Liver (tissue), 3 donors: ENCODE measurements at regions not wholly inside any gene's neighbourhood (a gene's known extent, or its start where the extent isn't known, plus 50 kb on each side); places are given as distances from the start of the nearest gene placed in this dataset.

ENCODE experiments used
- ATF3 ChIP-seq: IDR thresholded peaks from 2 replicates; pipeline ENCODE4 v1.6.1; 2016; ENCODE audit warnings: antibody characterized with exemption
- FOXA1 ChIP-seq: IDR thresholded peaks from 2 replicates; pipeline ENCODE4 v1.6.1; 2016; ENCODE audit warnings: antibody characterized with exemption
- GABPA ChIP-seq, 2 donors: IDR thresholded peaks in 1 of 2; conservative IDR thresholded peaks in 1 of 2; 2 replicates each; pipeline ENCODE4 v1.6.1; 2016; ENCODE audit warnings: antibody characterized with exemption in 2 of 2, mild to moderate bottlenecking in 1 of 2, moderate library complexity in 1 of 2
- MAX ChIP-seq: IDR thresholded peaks from 2 replicates; pipeline ENCODE4 v1.6.1; 2016; ENCODE audit warnings: antibody characterized with exemption
- NR2F2 ChIP-seq: IDR thresholded peaks from 2 replicates; pipeline ENCODE4 v1.6.1; 2016; ENCODE audit warnings: antibody characterized with exemption
- RAD21 ChIP-seq, 2 donors: IDR thresholded peaks; 2 replicates each; pipeline ENCODE4 v1.6.1; 2016; ENCODE audit warnings: antibody characterized with exemption in 2 of 2, mild to moderate bottlenecking in 2 of 2
- RXRA ChIP-seq, 2 donors: IDR thresholded peaks; 2 replicates each; pipeline ENCODE4 v1.6.1; 2017 to 2018; ENCODE audit warnings: antibody characterized with exemption in 2 of 2, mild to moderate bottlenecking in 1 of 2
- SP1 ChIP-seq: IDR thresholded peaks from 2 replicates; pipeline ENCODE4 v1.6.1; 2018; ENCODE audit warnings: antibody characterized with exemption, mild to moderate bottlenecking
- TAF1 ChIP-seq: conservative IDR thresholded peaks from 2 replicates; pipeline ENCODE4 v1.6.1; 2016; ENCODE audit warnings: antibody characterized with exemption, mild to moderate bottlenecking
- YY1 ChIP-seq: IDR thresholded peaks from 2 replicates; pipeline ENCODE4 v1.6.1; 2016; ENCODE audit warnings: antibody characterized with exemption, mild to moderate bottlenecking
- TF ChIP-seq, protein P1 (sequence below): fragments of 150-350 bp; IDR thresholded peaks from 2 replicates; pipeline ENCODE4 v1.5.1; 2017; ENCODE audit warnings: improper control_type of control experiment, low read depth, low read length; ENCODE audit not compliant: missing input control
- TF ChIP-seq, protein P2 (sequence below): IDR thresholded peaks from 2 replicates; pipeline ENCODE4 v1.6.1; 2016; ENCODE audit warnings: antibody characterized with exemption, mild to moderate bottlenecking
- donor health status: healthy.
- donor health status: healthy.

DNA sequence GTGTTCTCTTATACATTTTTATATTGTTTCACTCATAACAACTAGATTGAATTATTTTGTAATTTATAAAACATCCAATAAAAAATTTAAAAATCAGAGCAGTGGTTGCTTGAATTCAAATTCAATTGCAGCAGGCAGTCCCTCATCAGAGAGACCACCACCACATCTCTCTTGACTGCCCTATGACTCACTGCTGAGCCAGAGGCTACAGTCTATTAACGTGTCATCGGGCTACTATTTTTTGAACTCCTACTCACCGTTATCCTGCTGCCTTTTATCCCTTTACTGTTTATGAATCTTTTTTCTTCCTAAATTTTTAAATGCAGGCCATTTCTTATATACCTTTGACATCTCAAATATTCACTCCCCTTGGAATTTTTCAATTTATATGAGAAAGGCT, 144.7 kb downstream of the BARHL2 start:
- TF ChIP-seq TAF1 (no peak), RXRA (IDR thresholded peaks at IDR 0.05) (no peak), RAD21 (IDR thresholded peaks at IDR 0.05) (no peak), GABPA (IDR thresholded peaks at IDR 0.05 in 1 of 2, conservative IDR thresholded peaks at IDR 0.05 in 1 of 2) (no peak), FOXA1 (no peak), NR2F2 (no peak), MAX (no peak), ATF3 (no peak), SP1 (no peak), YY1 (no peak)
- TF ChIP-seq, protein P1, sequence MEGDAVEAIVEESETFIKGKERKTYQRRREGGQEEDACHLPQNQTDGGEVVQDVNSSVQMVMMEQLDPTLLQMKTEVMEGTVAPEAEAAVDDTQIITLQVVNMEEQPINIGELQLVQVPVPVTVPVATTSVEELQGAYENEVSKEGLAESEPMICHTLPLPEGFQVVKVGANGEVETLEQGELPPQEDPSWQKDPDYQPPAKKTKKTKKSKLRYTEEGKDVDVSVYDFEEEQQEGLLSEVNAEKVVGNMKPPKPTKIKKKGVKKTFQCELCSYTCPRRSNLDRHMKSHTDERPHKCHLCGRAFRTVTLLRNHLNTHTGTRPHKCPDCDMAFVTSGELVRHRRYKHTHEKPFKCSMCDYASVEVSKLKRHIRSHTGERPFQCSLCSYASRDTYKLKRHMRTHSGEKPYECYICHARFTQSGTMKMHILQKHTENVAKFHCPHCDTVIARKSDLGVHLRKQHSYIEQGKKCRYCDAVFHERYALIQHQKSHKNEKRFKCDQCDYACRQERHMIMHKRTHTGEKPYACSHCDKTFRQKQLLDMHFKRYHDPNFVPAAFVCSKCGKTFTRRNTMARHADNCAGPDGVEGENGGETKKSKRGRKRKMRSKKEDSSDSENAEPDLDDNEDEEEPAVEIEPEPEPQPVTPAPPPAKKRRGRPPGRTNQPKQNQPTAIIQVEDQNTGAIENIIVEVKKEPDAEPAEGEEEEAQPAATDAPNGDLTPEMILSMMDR = no peak
- TF ChIP-seq, protein P2, sequence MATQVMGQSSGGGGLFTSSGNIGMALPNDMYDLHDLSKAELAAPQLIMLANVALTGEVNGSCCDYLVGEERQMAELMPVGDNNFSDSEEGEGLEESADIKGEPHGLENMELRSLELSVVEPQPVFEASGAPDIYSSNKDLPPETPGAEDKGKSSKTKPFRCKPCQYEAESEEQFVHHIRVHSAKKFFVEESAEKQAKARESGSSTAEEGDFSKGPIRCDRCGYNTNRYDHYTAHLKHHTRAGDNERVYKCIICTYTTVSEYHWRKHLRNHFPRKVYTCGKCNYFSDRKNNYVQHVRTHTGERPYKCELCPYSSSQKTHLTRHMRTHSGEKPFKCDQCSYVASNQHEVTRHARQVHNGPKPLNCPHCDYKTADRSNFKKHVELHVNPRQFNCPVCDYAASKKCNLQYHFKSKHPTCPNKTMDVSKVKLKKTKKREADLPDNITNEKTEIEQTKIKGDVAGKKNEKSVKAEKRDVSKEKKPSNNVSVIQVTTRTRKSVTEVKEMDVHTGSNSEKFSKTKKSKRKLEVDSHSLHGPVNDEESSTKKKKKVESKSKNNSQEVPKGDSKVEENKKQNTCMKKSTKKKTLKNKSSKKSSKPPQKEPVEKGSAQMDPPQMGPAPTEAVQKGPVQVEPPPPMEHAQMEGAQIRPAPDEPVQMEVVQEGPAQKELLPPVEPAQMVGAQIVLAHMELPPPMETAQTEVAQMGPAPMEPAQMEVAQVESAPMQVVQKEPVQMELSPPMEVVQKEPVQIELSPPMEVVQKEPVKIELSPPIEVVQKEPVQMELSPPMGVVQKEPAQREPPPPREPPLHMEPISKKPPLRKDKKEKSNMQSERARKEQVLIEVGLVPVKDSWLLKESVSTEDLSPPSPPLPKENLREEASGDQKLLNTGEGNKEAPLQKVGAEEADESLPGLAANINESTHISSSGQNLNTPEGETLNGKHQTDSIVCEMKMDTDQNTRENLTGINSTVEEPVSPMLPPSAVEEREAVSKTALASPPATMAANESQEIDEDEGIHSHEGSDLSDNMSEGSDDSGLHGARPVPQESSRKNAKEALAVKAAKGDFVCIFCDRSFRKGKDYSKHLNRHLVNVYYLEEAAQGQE = no peak
